ENCODE measurements at regions not wholly inside any gene's neighbourhood (a gene's known extent, or its start where the extent isn't known, plus 50 kb on each side); places are given as distances from the start of the nearest gene placed in this dataset.

DNA sequence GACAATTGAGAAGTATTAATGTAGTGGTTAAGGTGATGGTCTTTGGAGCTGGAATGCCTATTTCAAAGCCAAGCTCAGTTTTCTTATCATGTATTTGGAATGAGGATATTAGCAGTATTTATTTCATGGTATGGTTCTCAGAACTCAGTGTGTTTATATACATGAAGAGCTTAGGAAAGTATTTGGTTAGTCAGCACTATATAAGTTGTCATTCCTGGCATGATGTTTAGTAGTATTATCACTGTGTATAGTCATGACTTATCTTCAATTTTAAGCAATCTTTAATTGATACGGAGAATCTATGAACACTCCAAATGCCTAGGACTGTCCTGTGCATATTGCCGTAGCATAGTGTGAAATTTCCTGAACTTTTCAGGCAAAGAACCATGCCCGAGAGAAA is 501.9 kb upstream of the USP24 start:
- DNase-seq (ENCODE audit: extremely low read depth, insufficient read length): no peak
- no peaks in the 10 kb centered on the region for H3K36me3 ChIP-seq (ENCODE audit: control insufficient read depth, insufficient read depth, low read length)
- TF ChIP-seq CTCF (IDR thresholded peaks at IDR 0.05; ENCODE audit: insufficient read depth, low read length, poor library complexity, severe bottlenecking): no peak

DNA sequence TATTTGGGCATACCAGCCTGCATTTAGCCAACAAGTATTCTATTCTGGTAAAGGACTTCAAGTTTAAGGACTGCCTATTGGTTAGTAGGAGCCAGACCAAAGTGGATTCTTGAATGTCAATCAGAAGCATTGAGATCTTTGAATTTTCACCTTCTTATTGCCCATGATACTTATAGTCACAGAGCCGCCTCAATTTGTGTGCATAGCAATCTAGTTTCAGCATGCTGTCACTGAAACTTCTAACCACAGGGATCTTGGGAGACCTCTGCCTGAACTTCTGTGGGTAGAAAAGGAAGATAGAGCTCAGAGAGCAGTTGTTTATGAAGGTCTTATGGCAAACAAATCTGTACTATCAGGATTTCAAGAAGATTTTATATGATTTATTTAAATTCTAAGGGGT is 501.4 kb upstream of the USP24 start:
- no peak for DNase-seq (ENCODE audit: extremely low read depth, insufficient read length)
- no peak overlapping the region for H3K4me3 ChIP-seq (replicated peaks; ENCODE audit: low read depth, low read length)
- TF ChIP-seq CTCF (IDR thresholded peaks at IDR 0.05; ENCODE audit: insufficient read depth, low read length, poor library complexity, severe bottlenecking): no peak
- no peaks in the 10 kb centered on the region for H3K36me3 ChIP-seq (ENCODE audit: control insufficient read depth, insufficient read depth, low read length)
- no peaks in the 10 kb centered on the region; the same call in none of the 2 replicates for H3K27me3 ChIP-seq (replicated peaks; ENCODE audit: control insufficient read depth, insufficient read depth, low read length)

More for the DNA sequence above, 501.9 kb upstream of the USP24 start:
- Histone ChIP-seq H3K27me3 (replicated peaks; ENCODE audit: control insufficient read depth, insufficient read depth, low read length) (no peaks in the 10 kb centered on the region; the same call in none of the 2 replicates), H3K4me3 (replicated peaks; ENCODE audit: low read depth, low read length) (no peak overlapping the region)

GRCh38 chr1:55716151-55716550 is 501.0 kb upstream of the USP24 start:
- no peaks in the 10 kb centered on the region; the same call in none of the 2 replicates for H3K27me3 ChIP-seq (replicated peaks; ENCODE audit: control insufficient read depth, insufficient read depth, low read length)
- DNase-seq (ENCODE audit: extremely low read depth, insufficient read length): no peak
- no peak overlapping the region for H3K4me3 ChIP-seq (replicated peaks; ENCODE audit: low read depth, low read length)
- H3K36me3 ChIP-seq (ENCODE audit: control insufficient read depth, insufficient read depth, low read length): no peaks in the 10 kb centered on the region
- no peak for TF ChIP-seq CTCF (IDR thresholded peaks at IDR 0.05; ENCODE audit: insufficient read depth, low read length, poor library complexity, severe bottlenecking)

DNA sequence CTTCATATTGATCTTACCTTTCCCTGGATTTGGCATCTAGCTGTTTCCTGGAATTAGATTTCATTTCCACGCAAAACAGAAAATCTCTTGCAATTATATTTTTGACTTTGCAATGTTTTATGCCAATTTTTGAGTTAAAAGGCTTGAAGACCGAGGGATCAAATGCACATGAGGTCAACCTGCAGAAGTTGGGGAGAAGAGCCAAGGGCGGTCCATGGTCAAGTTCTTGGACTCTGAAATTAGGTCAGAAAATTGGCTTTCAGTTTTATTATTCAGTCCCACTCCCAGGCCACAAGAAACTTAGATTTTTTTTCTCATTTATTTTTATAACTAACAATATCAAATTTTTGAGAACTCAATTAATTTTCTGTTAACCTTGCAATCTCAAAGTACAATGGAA is 499.1 kb upstream of the USP24 start:
- TF ChIP-seq CTCF (IDR thresholded peaks at IDR 0.05; ENCODE audit: insufficient read depth, low read length, poor library complexity, severe bottlenecking): no peak
- H3K27me3 ChIP-seq (replicated peaks; ENCODE audit: control insufficient read depth, insufficient read depth, low read length): no peaks in the 10 kb centered on the region; the same call in none of the 2 replicates
- DNase-seq (ENCODE audit: extremely low read depth, insufficient read length): no peak
- no peak overlapping the region for H3K4me3 ChIP-seq (replicated peaks; ENCODE audit: low read depth, low read length)
- no peaks in the 10 kb centered on the region for H3K36me3 ChIP-seq (ENCODE audit: control insufficient read depth, insufficient read depth, low read length)

GRCh38 chr1:55713516-55713915 is 498.4 kb upstream of the USP24 start:
- Histone ChIP-seq H3K36me3 (ENCODE audit: control insufficient read depth, insufficient read depth, low read length) (no peaks in the 10 kb centered on the region), H3K4me3 (replicated peaks; ENCODE audit: low read depth, low read length) (no peak overlapping the region), H3K27me3 (replicated peaks; ENCODE audit: control insufficient read depth, insufficient read depth, low read length) (no peaks in the 10 kb centered on the region; the same call in none of the 2 replicates)
- TF ChIP-seq CTCF (IDR thresholded peaks at IDR 0.05; ENCODE audit: insufficient read depth, low read length, poor library complexity, severe bottlenecking): no peak
- no peak for DNase-seq (ENCODE audit: extremely low read depth, insufficient read length)

DNA sequence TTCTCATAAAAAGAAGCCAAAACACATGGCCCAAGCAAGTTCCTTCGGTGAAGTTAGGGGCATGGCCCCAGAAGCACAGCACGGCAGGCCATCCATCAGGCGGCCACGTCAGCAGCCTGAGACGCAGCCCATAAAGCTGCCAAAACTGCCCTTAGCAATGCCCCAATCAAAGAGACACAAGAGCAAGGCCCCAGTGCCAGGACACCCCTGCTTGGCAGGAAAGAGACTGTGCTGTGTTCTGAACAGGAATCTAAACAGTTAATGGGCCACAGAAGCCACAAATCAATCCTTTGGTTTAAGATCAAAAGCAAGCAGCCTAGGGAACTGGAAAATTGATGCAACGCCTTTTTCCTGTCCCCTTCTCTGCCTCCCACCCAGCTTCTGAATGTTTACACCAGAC is 497.0 kb upstream of the USP24 start:
- Histone ChIP-seq H3K4me3 (replicated peaks; ENCODE audit: low read depth, low read length) (no peak overlapping the region), H3K27me3 (replicated peaks; ENCODE audit: control insufficient read depth, insufficient read depth, low read length) (no peaks in the 10 kb centered on the region; the same call in none of the 2 replicates), H3K36me3 (ENCODE audit: control insufficient read depth, insufficient read depth, low read length) (no peaks in the 10 kb centered on the region)
- no peak for DNase-seq (ENCODE audit: extremely low read depth, insufficient read length)
- no peak for TF ChIP-seq CTCF (IDR thresholded peaks at IDR 0.05; ENCODE audit: insufficient read depth, low read length, poor library complexity, severe bottlenecking)

Data from GM06990 (cell line).